ENCODE measurements at regions not wholly inside any gene's neighbourhood (a gene's known extent, or its start where the extent isn't known, plus 50 kb on each side); places are given as distances from the start of the nearest gene placed in this dataset.

DNA sequence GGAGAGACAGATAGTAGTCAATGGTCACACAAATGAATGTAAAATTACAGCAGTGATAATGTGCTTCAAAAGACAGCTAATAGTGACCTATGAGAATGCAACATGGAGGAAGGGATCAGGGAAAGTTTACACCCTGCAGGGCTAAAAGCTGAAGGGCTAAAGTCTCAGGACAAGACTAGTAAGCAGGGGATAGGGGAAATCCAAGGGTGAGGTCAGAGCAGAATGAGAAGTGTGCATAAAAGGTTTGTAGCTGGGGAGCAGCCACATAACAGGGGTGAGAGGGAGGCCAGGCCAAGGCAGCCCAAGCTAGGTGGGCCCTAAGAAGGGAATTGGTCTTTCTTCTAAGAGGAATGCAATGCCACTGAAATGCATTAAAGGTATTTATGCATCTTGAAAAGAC is 746.3 kb downstream of the SATB2 start:
- TF ChIP-seq POLR2A (IDR thresholded peaks at IDR 0.05; ENCODE audit: low read depth, low read length) (no peak), FOS (IDR thresholded peaks at IDR 0.05; ENCODE audit: borderline replicate concordance, insufficient read depth, low read length) (no peak), GATA2 (IDR thresholded peaks at IDR 0.05; ENCODE audit: insufficient read depth, insufficient read length, low read depth, low read length) (no peak), POLR2AphosphoS5 (IDR thresholded peaks at IDR 0.05; ENCODE audit: insufficient read depth, low read depth, low read length) (no peak)
- TF ChIP-seq, protein P1, sequence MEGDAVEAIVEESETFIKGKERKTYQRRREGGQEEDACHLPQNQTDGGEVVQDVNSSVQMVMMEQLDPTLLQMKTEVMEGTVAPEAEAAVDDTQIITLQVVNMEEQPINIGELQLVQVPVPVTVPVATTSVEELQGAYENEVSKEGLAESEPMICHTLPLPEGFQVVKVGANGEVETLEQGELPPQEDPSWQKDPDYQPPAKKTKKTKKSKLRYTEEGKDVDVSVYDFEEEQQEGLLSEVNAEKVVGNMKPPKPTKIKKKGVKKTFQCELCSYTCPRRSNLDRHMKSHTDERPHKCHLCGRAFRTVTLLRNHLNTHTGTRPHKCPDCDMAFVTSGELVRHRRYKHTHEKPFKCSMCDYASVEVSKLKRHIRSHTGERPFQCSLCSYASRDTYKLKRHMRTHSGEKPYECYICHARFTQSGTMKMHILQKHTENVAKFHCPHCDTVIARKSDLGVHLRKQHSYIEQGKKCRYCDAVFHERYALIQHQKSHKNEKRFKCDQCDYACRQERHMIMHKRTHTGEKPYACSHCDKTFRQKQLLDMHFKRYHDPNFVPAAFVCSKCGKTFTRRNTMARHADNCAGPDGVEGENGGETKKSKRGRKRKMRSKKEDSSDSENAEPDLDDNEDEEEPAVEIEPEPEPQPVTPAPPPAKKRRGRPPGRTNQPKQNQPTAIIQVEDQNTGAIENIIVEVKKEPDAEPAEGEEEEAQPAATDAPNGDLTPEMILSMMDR (IDR thresholded peaks at IDR 0.05; ENCODE audit: extremely low read depth in 1 of 2, insufficient read depth in 1 of 2, low read depth in 1 of 2, low read length in 2 of 2) = no peak
